HCT116 (cell line): ENCODE measurements at regions not wholly inside any gene's neighbourhood (a gene's known extent, or its start where the extent isn't known, plus 50 kb on each side); places are given as distances from the start of the nearest gene placed in this dataset.

Experiments
- ATAC-seq: fragments of 200-7000 bp; cut with Tn5 transposase; 2 replicates; pipeline ENCODE4 v1.9.1; 2020; ENCODE audit warnings: mild to moderate bottlenecking, moderate library complexity
- BruUV-seq: library from RNA; stranded (reverse); fragments of 400-500 nt; replicated peaks from 2 replicates; lab custom pipeline; 2021; lab: Mats Ljungman, UMichigan
- CTCF ChIA-PET: fragments of 300-600 bp; sonication (Branson Sonifier 250); formaldehyde crosslinking; loops from one replicate; lab custom pipeline; 2021; ENCODE audit warnings: antibody characterized with exemption; lab: Charles Lee
- POLR2A ChIA-PET: fragments of 300-600, 350-600 bp; sonication (Branson Sonifier 250); formaldehyde crosslinking; loops from one replicate; lab custom pipeline; 2021; ENCODE audit warnings: antibody characterized with exemption; lab: Charles Lee
- RAD21 ChIA-PET, 2 experiments: fragments of 300-600 bp; sonication (Branson Sonifier 250); formaldehyde crosslinking; loops; one replicate each; lab custom pipeline; 2023; ENCODE audit warnings: low total read pairs in 2 of 2; ENCODE audit not compliant: uncharacterized antibody in 2 of 2, unreplicated experiment in 2 of 2, low non-redundant PET in 1 of 2; lab: Charles Lee
- DNase-seq: peaks from one replicate; pipeline ENCODE4 v3.0.0-alpha.2; 2010; ENCODE audit warnings: low read depth, low spot score
- H2AFZ ChIP-seq: fragments of 200-600 bp; shearing (Covaris generic), sonication (generic); 2 replicates; pipeline ENCODE4 v1.6.1; 2017; ENCODE audit warnings: low read depth, mixed run types, mixed read lengths, antibody characterized with exemption, low read length; ENCODE audit not compliant: poor library complexity, severe bottlenecking
- H3K27ac ChIP-seq: 2 replicates; pipeline ENCODE4 v1.5.1; 2012; ENCODE audit warnings: low read depth, low read length
- H3K27me3 ChIP-seq: fragments of 200-600 bp; sonication (generic); 2 replicates; pipeline ENCODE4 v1.6.1; 2016; ENCODE audit warnings: mixed run types, low read length, mixed read lengths; ENCODE audit not compliant: insufficient read depth
- H3K36me3 ChIP-seq, 2 experiments: fragments of 200-500 bp in 1 of 2; fragments of 200-600 bp in 1 of 2; sonication (Bioruptor generic) in 1 of 2; sonication (generic) in 1 of 2; 2 replicates each; pipeline versions ENCODE4 v1.5.1 to v1.6.1; 2014 to 2016; ENCODE audit warnings: low read length in 2 of 2, inconsistent platforms in 1 of 2, mixed read lengths in 1 of 2, mixed run types in 1 of 2; ENCODE audit not compliant: insufficient read depth in 2 of 2, control insufficient read depth in 1 of 2
- H3K4me1 ChIP-seq, 2 experiments: fragments of 200-600 bp in 1 of 2; sonication (generic) in 1 of 2; 2 replicates each; pipeline versions ENCODE4 v1.5.1 to v1.6.1; 2012 to 2017; ENCODE audit warnings: low read length in 2 of 2, inconsistent platforms in 1 of 2, mild to moderate bottlenecking in 1 of 2, mixed read lengths in 1 of 2, mixed run types in 1 of 2, moderate library complexity in 1 of 2; ENCODE audit not compliant: insufficient read depth in 2 of 2, control insufficient read depth in 1 of 2
- H3K4me2 ChIP-seq: fragments of 200-600 bp; sonication (generic); 2 replicates; pipeline ENCODE4 v1.6.1; 2017; ENCODE audit warnings: mixed run types, low read length, mixed read lengths
- H3K4me3 ChIP-seq, 2 experiments: fragments of 200-600 bp in 1 of 2; sonication (generic) in 1 of 2; replicated peaks in 1 of 2; 2 replicates each; pipeline ENCODE4 v1.5.1; 2011 to 2016; ENCODE audit warnings: low read length in 2 of 2, control low read depth in 1 of 2, low read depth in 1 of 2, mild to moderate bottlenecking in 1 of 2, mixed read lengths in 1 of 2, mixed run types in 1 of 2
- H3K79me2 ChIP-seq: fragments of 200-600 bp; sonication (generic); 2 replicates; pipeline ENCODE4 v1.6.1; 2017; ENCODE audit warnings: mild to moderate bottlenecking, mixed run types, low read length, moderate library complexity, mixed read lengths; ENCODE audit not compliant: insufficient read depth
- H3K9ac ChIP-seq: fragments of 200-600 bp; sonication (generic); 2 replicates; pipeline ENCODE4 v1.6.1; 2016; ENCODE audit warnings: low read length, mixed read lengths
- H3K9me2 ChIP-seq: fragments of 200-600 bp; sonication (generic), shearing (Covaris generic); 2 replicates; pipeline ENCODE4 v1.6.1; 2017; ENCODE audit warnings: mixed run types, mild to moderate bottlenecking, moderate library complexity; ENCODE audit not compliant: insufficient read depth
- H3K9me3 ChIP-seq, 2 experiments: fragments of 200-500 bp in 1 of 2; fragments of 200-600 bp in 1 of 2; sonication (Bioruptor generic) in 1 of 2; sonication (generic) in 1 of 2; 2 replicates each; pipeline ENCODE4 v1.6.1; 2014 to 2017; ENCODE audit warnings: low read length in 2 of 2, mixed read lengths in 2 of 2, inconsistent platforms in 1 of 2, low read depth in 1 of 2, mild to moderate bottlenecking in 1 of 2, mixed run types in 1 of 2, moderate library complexity in 1 of 2; ENCODE audit not compliant: control insufficient read depth in 1 of 2, insufficient read depth in 1 of 2
- H4K20me1 ChIP-seq: fragments of 200-600 bp; sonication (generic), shearing (Covaris generic); 2 replicates; pipeline ENCODE4 v1.6.1; 2017; ENCODE audit warnings: mixed run types, mild to moderate bottlenecking, moderate library complexity; ENCODE audit not compliant: insufficient read depth
- CEBPB ChIP-seq: IDR thresholded peaks from 2 replicates; pipeline ENCODE4 v1.6.1; 2012; ENCODE audit warnings: low read depth
- ELF1 ChIP-seq: IDR thresholded peaks from 2 replicates; pipeline ENCODE4 v1.6.1; 2012; ENCODE audit warnings: low read depth, borderline replicate concordance
- EZH2 ChIP-seq: fragments of 200-600 bp; sonication (generic); IDR thresholded peaks from 2 replicates; pipeline ENCODE4 v1.6.1; 2017; ENCODE audit warnings: antibody characterized with exemption, mixed run types
- POLR2A ChIP-seq: IDR thresholded peaks from 2 replicates; pipeline ENCODE4 v1.7.0; 2011; ENCODE audit warnings: borderline replicate concordance; ENCODE audit not compliant: insufficient read depth, insufficient read length; ENCODE audit errors: extremely low read depth
- SIN3A ChIP-seq: IDR thresholded peaks from 2 replicates; pipeline ENCODE4 v1.6.1; 2012; ENCODE audit warnings: low read depth
- SRF ChIP-seq: IDR thresholded peaks from 2 replicates; pipeline ENCODE4 v1.6.1; 2012; ENCODE audit warnings: low read depth
- TCF7L2 ChIP-seq: IDR thresholded peaks from 2 replicates; pipeline ENCODE4 v1.7.0; 2011; ENCODE audit warnings: borderline replicate concordance, inconsistent platforms; ENCODE audit not compliant: insufficient read depth, insufficient read length; ENCODE audit errors: extremely low read depth
- ZFX ChIP-seq: fragments of 450-650 bp; IDR thresholded peaks from 2 replicates; pipeline ENCODE4 v1.6.1; 2017
- ZNF274 ChIP-seq: fragments of 200-500 bp; sonication (Bioruptor generic); IDR thresholded peaks from 2 replicates; pipeline ENCODE4 v1.6.1; 2014; ENCODE audit warnings: mild to moderate bottlenecking, low read depth, low read length, inconsistent platforms
- intact Hi-C: fragments of 100-400 bp; cut with micrococcal nuclease; formaldehyde crosslinking; loops from 2 replicates; pipeline ENCODE4 v1.10.0; 2022
- TF ChIP-seq, protein P1 (sequence below): IDR thresholded peaks from 2 replicates; pipeline ENCODE4 v1.6.1; 2011; ENCODE audit warnings: mild to moderate bottlenecking, low read length, moderate library complexity; ENCODE audit not compliant: insufficient replicate concordance; ENCODE audit errors: extremely low read depth
- TF ChIP-seq, protein P2 (sequence below): IDR thresholded peaks from 2 replicates; pipeline ENCODE4 v1.6.1; 2012
- TF ChIP-seq, protein P3 (sequence below): IDR thresholded peaks from 2 replicates; pipeline ENCODE4 v1.6.1; 2012

DNA sequence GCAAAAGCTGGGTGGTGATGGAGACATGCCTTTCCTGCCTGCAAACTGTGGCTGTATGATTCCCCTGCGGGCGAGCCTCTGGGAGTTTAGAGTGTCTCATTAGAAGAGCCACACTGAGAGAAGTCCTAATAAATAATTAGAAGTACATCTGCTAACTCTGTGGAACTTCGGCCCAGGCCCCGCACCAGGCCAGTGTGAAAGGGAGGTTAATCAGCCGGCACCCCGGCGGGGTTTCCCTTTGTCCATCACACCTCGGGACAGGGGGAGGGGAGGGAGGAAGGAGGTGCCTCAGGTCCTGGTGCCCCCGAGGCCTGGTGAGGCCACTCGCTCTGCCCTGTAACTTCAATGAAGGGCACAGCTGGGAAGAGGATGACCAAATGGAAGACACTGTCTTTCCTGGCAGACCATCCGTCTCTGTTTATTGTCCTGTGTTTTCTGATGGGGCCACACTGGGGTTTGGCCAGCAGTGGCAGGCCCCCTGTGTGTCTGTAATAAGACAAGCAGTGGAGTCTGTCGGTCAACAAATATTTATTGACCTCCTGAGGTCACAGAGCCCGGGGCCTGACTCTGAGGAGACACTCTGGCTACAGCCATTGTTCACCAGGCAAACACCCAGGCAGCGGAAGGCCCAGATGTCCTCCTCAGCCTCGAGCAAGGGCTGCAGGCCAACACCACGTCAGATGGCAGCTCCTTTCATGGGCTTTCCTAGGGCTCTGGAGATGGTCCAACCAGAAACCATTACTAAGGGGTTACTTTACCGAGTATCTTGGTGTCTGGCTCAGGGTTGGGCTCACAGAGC lies 267.5 kb upstream of the RAB4A start:
- no peak for DNase-seq
- Histone ChIP-seq H3K36me3 (no peaks in the 10 kb centered on the region), H3K9me2 (no peaks in the 10 kb centered on the region), H3K27ac (no peak overlapping the region), H3K4me3 (no peak overlapping the region), H3K9me3 (no peaks in the 10 kb centered on the region), H3K9ac (no peak overlapping the region), H4K20me1 (no peaks in the 10 kb centered on the region), H3K79me2 (no peaks in the 10 kb centered on the region), H3K27me3 (no peaks in the 10 kb centered on the region), H2AFZ (no peak overlapping the region), H3K4me1 (no peaks in the 10 kb centered on the region), H3K4me2 (no peak overlapping the region)
- ChIA-PET CTCF (no interaction called here), POLR2A (no interaction called here), RAD21 (no interaction called here)
- intact Hi-C loops = no loop called here
- no peak for ATAC-seq
- no TSS peak for BruUV-seq
- TF ChIP-seq EZH2 (no peak), TCF7L2 (no peak), SIN3A (no peak), POLR2A (no peak), ZNF274 (no peak), SRF (no peak), ELF1 (no peak), ZFX (no peak), CEBPB (no peak)
- TF ChIP-seq, protein P1, sequence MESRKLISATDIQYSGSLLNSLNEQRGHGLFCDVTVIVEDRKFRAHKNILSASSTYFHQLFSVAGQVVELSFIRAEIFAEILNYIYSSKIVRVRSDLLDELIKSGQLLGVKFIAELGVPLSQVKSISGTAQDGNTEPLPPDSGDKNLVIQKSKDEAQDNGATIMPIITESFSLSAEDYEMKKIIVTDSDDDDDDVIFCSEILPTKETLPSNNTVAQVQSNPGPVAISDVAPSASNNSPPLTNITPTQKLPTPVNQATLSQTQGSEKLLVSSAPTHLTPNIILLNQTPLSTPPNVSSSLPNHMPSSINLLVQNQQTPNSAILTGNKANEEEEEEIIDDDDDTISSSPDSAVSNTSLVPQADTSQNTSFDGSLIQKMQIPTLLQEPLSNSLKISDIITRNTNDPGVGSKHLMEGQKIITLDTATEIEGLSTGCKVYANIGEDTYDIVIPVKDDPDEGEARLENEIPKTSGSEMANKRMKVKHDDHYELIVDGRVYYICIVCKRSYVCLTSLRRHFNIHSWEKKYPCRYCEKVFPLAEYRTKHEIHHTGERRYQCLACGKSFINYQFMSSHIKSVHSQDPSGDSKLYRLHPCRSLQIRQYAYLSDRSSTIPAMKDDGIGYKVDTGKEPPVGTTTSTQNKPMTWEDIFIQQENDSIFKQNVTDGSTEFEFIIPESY = no peak
- TF ChIP-seq, protein P2, sequence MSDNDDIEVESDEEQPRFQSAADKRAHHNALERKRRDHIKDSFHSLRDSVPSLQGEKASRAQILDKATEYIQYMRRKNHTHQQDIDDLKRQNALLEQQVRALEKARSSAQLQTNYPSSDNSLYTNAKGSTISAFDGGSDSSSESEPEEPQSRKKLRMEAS = no peak
- TF ChIP-seq, protein P3, sequence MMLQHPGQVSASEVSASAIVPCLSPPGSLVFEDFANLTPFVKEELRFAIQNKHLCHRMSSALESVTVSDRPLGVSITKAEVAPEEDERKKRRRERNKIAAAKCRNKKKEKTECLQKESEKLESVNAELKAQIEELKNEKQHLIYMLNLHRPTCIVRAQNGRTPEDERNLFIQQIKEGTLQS = no peak
